Caco-2 (cell line): ENCODE measurements at regions not wholly inside any gene's neighbourhood (a gene's known extent, or its start where the extent isn't known, plus 50 kb on each side); places are given as distances from the start of the nearest gene placed in this dataset.
"Not testable (repeated sequence)": the region's sequence is repeated elsewhere in the genome, so short reads cannot be mapped to it uniquely, and the experiment has no call there.

Experiments
- BruUV-seq: library from RNA; stranded (reverse); fragments of 400-500 nt; replicated peaks from 2 replicates; lab custom pipeline; 2021; lab: Mats Ljungman, UMichigan
- CTCF ChIA-PET: fragments of 300-600 bp; sonication (Branson Sonifier 250); formaldehyde crosslinking; loops from one replicate; lab custom pipeline; 2022; ENCODE audit warnings: antibody characterized with exemption; lab: Charles Lee
- POLR2A ChIA-PET: fragments of 300-600 bp; sonication (Branson Sonifier 250); formaldehyde crosslinking; loops from one replicate; lab custom pipeline; 2022; ENCODE audit warnings: antibody characterized with exemption; lab: Charles Lee
- DNase-seq, 2 experiments: peaks; one replicate each; pipeline versions ENCODE4 v3.0.0 to v3.0.0-alpha.2; 2020 to 2022
- H3K27me3 ChIP-seq: replicated peaks from 2 replicates; pipeline ENCODE4 v1.6.0; 2011; ENCODE audit warnings: low read length; ENCODE audit not compliant: control insufficient read depth, insufficient read depth
- H3K36me3 ChIP-seq: 2 replicates; pipeline ENCODE4 v1.5.1; 2011; ENCODE audit warnings: low read length; ENCODE audit not compliant: control insufficient read depth, insufficient read depth
- H3K4me1 ChIP-seq: fragments of 250-450 bp; sonication (Bioruptor Pico); 2 replicates; pipeline ENCODE4 v1.5.1; 2020; ENCODE audit warnings: mild to moderate bottlenecking
- H3K4me3 ChIP-seq: 2 replicates; pipeline ENCODE4 v1.5.1; 2011; ENCODE audit warnings: low read depth, mild to moderate bottlenecking, control low read depth, low read length
- H3K9me3 ChIP-seq: fragments of 250-450 bp; sonication (Bioruptor Pico); 2 replicates; pipeline ENCODE4 v1.5.1; 2020; ENCODE audit warnings: mild to moderate bottlenecking, moderate library complexity
- H3K27ac Mint-ChIP-seq: one replicate; pipeline ENCODE4 v1.8.0; 2022; ENCODE audit warnings: mixed read lengths; ENCODE audit not compliant: unreplicated experiment
- H3K27me3 Mint-ChIP-seq: one replicate; pipeline ENCODE4 v1.8.0; 2022; ENCODE audit warnings: mixed read lengths; ENCODE audit not compliant: insufficient read depth, unreplicated experiment
- H3K36me3 Mint-ChIP-seq: one replicate; pipeline ENCODE4 v1.8.0; 2022; ENCODE audit warnings: mild to moderate bottlenecking, mixed read lengths; ENCODE audit not compliant: insufficient read depth, unreplicated experiment
- H3K4me1 Mint-ChIP-seq: one replicate; pipeline ENCODE4 v1.8.0; 2022; ENCODE audit warnings: low read depth, mixed read lengths; ENCODE audit not compliant: unreplicated experiment
- H3K4me3 Mint-ChIP-seq: one replicate; pipeline ENCODE4 v1.8.0; 2022; ENCODE audit warnings: mild to moderate bottlenecking, moderate library complexity, mixed read lengths; ENCODE audit not compliant: unreplicated experiment
- H3K9me3 Mint-ChIP-seq: one replicate; pipeline ENCODE4 v1.8.0; 2022; ENCODE audit warnings: mixed read lengths; ENCODE audit not compliant: unreplicated experiment
- intact Hi-C: fragments of 100-400 bp; cut with micrococcal nuclease; formaldehyde crosslinking; loops from one replicate; pipeline ENCODE4 v1.10.0; 2022; ENCODE audit not compliant: unreplicated experiment

GRCh38 chr5:34331928-34332454 lies 289.0 kb upstream of the C1QTNF3 start:
- H3K4me1 Mint-ChIP-seq, H3K4me3 ChIP-seq, H3K27me3 ChIP-seq, CTCF ChIA-PET, H3K9me3 ChIP-seq, intact Hi-C loops, BruUV-seq, H3K36me3 Mint-ChIP-seq, H3K27ac Mint-ChIP-seq, H3K9me3 Mint-ChIP-seq, H3K4me1 ChIP-seq, H3K36me3 ChIP-seq, DNase-seq, POLR2A ChIA-PET, H3K27me3 Mint-ChIP-seq, H3K4me3 Mint-ChIP-seq: not testable (repeated sequence)

GRCh38 chr5:34339408-34340001 lies 296.5 kb upstream of the C1QTNF3 start:
- H3K4me3 Mint-ChIP-seq, H3K4me1 Mint-ChIP-seq, H3K27ac Mint-ChIP-seq, H3K27me3 Mint-ChIP-seq, H3K9me3 ChIP-seq, BruUV-seq, POLR2A ChIA-PET, H3K9me3 Mint-ChIP-seq, DNase-seq, H3K27me3 ChIP-seq, H3K4me3 ChIP-seq, H3K4me1 ChIP-seq, H3K36me3 ChIP-seq, H3K36me3 Mint-ChIP-seq, CTCF ChIA-PET, intact Hi-C loops: not testable (repeated sequence)

- H3K4me3 ChIP-seq, H3K36me3 Mint-ChIP-seq, H3K4me3 Mint-ChIP-seq, H3K4me1 Mint-ChIP-seq, BruUV-seq, H3K36me3 ChIP-seq, H3K4me1 ChIP-seq, H3K9me3 Mint-ChIP-seq, DNase-seq, CTCF ChIA-PET, H3K27me3 ChIP-seq, H3K27ac Mint-ChIP-seq, H3K9me3 ChIP-seq, POLR2A ChIA-PET, H3K27me3 Mint-ChIP-seq, intact Hi-C loops: not testable (repeated sequence)
These were observed 301.7 kb upstream of the RAI14 start for GRCh38 chr5:34354440-34354839.

- H3K27me3 Mint-ChIP-seq, POLR2A ChIA-PET, H3K36me3 Mint-ChIP-seq, H3K4me3 Mint-ChIP-seq, BruUV-seq, DNase-seq, H3K36me3 ChIP-seq, CTCF ChIA-PET, H3K9me3 ChIP-seq, H3K27me3 ChIP-seq, H3K27ac Mint-ChIP-seq, intact Hi-C loops, H3K4me3 ChIP-seq, H3K4me1 Mint-ChIP-seq, H3K4me1 ChIP-seq: not testable (repeated sequence)
- peaks cover 20% of the 10 kb centered on the region for H3K9me3 Mint-ChIP-seq
These were observed 284.7 kb upstream of the RAI14 start for GRCh38 chr5:34371417-34371816.

DNA sequence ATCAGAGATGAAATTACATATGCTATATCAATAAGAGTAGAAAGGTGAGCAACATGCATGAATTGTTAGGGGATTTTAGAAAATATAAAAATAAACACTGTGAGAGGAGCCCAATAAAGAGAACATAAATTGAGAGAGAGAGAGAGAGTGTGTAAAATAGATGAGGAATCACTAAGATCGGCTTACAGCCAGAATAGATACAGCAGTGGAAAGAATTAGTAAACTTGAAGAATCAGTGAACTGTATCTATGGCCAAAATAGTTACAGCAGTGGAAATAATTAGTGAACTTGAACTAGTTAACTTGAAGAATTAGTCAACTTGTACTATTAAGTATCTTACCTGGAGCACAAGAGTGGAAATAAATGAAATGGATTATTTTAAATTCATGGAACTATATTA lies 284.3 kb upstream of the RAI14 start:
- POLR2A ChIA-PET, H3K4me1 ChIP-seq, H3K27ac Mint-ChIP-seq, H3K4me1 Mint-ChIP-seq, CTCF ChIA-PET, intact Hi-C loops, BruUV-seq, DNase-seq, H3K36me3 Mint-ChIP-seq, H3K27me3 ChIP-seq, H3K4me3 Mint-ChIP-seq, H3K27me3 Mint-ChIP-seq, H3K9me3 ChIP-seq, H3K36me3 ChIP-seq, H3K4me3 ChIP-seq: not testable (repeated sequence)
- H3K9me3 Mint-ChIP-seq = peaks cover 20% of the 10 kb centered on the region

DNA sequence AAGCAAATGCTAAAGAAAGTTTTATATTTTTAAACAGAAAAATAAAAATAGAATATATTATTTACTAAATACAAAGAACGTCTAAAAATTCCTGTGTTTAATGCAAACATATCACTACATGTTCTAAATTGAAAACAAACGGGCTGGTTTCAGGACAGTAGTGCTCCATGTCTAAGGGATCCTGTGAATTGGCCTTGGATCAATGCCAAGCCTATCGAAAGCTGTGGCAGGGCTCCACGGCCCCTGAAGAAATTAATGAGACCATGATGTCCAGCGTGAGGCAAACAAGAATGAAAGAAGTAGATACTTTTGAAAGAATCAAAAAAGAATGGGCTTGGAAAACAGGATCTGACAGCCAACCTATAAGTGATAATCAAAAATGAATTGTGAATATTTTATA lies 283.4 kb upstream of the RAI14 start:
- BruUV-seq, H3K27me3 ChIP-seq, POLR2A ChIA-PET: not testable (repeated sequence)

DNA sequence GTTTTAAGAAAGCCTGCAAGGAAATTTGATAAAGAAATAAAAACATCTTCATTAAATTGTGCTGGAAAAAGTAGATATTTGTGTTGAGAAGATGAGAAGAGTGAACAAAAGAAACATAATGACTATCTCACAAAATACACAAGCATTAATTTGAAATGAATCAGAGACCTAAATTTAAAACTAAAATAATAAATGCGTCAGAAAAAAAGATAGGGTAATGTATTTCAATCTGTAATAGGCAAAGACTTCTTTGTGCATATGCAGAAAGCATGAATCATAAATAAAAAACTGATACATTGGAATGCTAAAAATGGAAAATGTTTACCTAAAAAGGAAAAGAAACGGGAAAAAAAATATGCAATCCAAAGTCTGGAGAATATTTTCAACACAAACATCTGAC lies 278.5 kb upstream of the RAI14 start:
- H3K4me1 Mint-ChIP-seq, H3K4me1 ChIP-seq, H3K36me3 ChIP-seq, H3K4me3 ChIP-seq, H3K27ac Mint-ChIP-seq, H3K4me3 Mint-ChIP-seq, BruUV-seq, CTCF ChIA-PET, DNase-seq, H3K36me3 Mint-ChIP-seq, H3K27me3 ChIP-seq, intact Hi-C loops, POLR2A ChIA-PET, H3K9me3 ChIP-seq, H3K27me3 Mint-ChIP-seq: not testable (repeated sequence)
- H3K9me3 Mint-ChIP-seq = peaks cover 10% of the 10 kb centered on the region

More for the DNA sequence above, 283.4 kb upstream of the RAI14 start:
- H3K4me3 Mint-ChIP-seq, DNase-seq, H3K27me3 Mint-ChIP-seq, H3K36me3 ChIP-seq, intact Hi-C loops, H3K4me1 Mint-ChIP-seq, H3K9me3 ChIP-seq, H3K27ac Mint-ChIP-seq, H3K4me3 ChIP-seq, CTCF ChIA-PET, H3K4me1 ChIP-seq, H3K36me3 Mint-ChIP-seq: not testable (repeated sequence)
- H3K9me3 Mint-ChIP-seq = peaks cover 20% of the 10 kb centered on the region
